K562 (cell line): ENCODE measurements at regions not wholly inside any gene's neighbourhood (a gene's known extent, or its start where the extent isn't known, plus 50 kb on each side); places are given as distances from the start of the nearest gene placed in this dataset.

ENCODE experiments used
- ATAC-seq: fragments of 200-7000 bp; cut with Tn5 transposase; 3 replicates; pipeline ENCODE4 v1.9.1; 2020; ENCODE audit warnings: moderate library complexity
- BruUV-seq: library from RNA; stranded (reverse); fragments of 400-500 nt; replicated peaks from 2 replicates; lab custom pipeline; 2021; lab: Mats Ljungman, UMichigan
- CTCF ChIA-PET: fragments of 300-600 bp; formaldehyde crosslinking; extraction: SDS; loops from one replicate; lab custom pipeline; 2021; ENCODE audit warnings: low intra/inter-chr PET ratio; lab: Yijun Ruan, JAX
- POLR2A ChIA-PET: fragments of 300-600, 350-650 bp; sonication (Branson Sonifier 250); formaldehyde crosslinking; extraction: SDS; loops from one replicate; lab custom pipeline; 2021; ENCODE audit warnings: antibody characterized with exemption, inconsistent platforms; lab: Yijun Ruan, JAX
- DNase-seq, 4 experiments: peaks; one replicate each; pipeline versions ENCODE4 v3.0.0 to v3.0.0-alpha.2; 2011 to 2018; ENCODE audit warnings: low spot score in 3 of 4, mixed read lengths in 3 of 4; ENCODE audit errors: extremely low read depth in 1 of 4
- FAIRE-seq: peaks from 2 replicates; lab custom pipeline; 2011; peaks lifted over from hg19 to GRCh38; lab: Jason Lieb, UNC
- H2AFZ ChIP-seq: 2 replicates; pipeline ENCODE4 v1.6.0; 2011; ENCODE audit warnings: low read depth, low read length, control low read depth, inconsistent platforms
- H3K27ac ChIP-seq: fragments of 200-600 bp; 3 replicates; pipeline ENCODE4 v1.8.0; 2011; ENCODE audit warnings: low read depth, mild to moderate bottlenecking, control low read depth, inconsistent platforms, low read length, moderate library complexity, mixed read lengths; ENCODE audit errors: extremely low read depth
- H3K27me3 ChIP-seq, 2 experiments: fragments of 300-600 bp in 1 of 2; 2 replicates in 1 of 2; 3 replicates in 1 of 2; pipeline versions ENCODE4 v1.6.0 to v1.8.0; 2011; ENCODE audit warnings: inconsistent platforms in 2 of 2, low read length in 2 of 2, mild to moderate bottlenecking in 1 of 2, mixed read lengths in 1 of 2, moderate library complexity in 1 of 2; ENCODE audit not compliant: control insufficient read depth in 2 of 2, insufficient read depth in 2 of 2
- H3K36me3 ChIP-seq: fragments of 300-600 bp; 3 replicates; pipeline ENCODE4 v1.8.0; 2011; ENCODE audit warnings: mild to moderate bottlenecking, low read length, inconsistent platforms; ENCODE audit not compliant: control insufficient read depth, insufficient read depth
- H3K4me1 ChIP-seq, 2 experiments: fragments of 200-600 bp in 1 of 2; replicated peaks in 1 of 2; 2 replicates in 1 of 2; 3 replicates in 1 of 2; pipeline versions ENCODE4 v1.5.1 to v1.8.0; 2011; ENCODE audit warnings: inconsistent platforms in 2 of 2, low read length in 2 of 2, mild to moderate bottlenecking in 1 of 2, mixed read lengths in 1 of 2, moderate library complexity in 1 of 2; ENCODE audit not compliant: control insufficient read depth in 2 of 2, insufficient read depth in 2 of 2
- H3K4me2 ChIP-seq: 2 replicates; pipeline ENCODE4 v1.6.1; 2011; ENCODE audit warnings: low read length, control low read depth, inconsistent platforms, mixed read lengths; ENCODE audit not compliant: insufficient read depth
- H3K4me3 ChIP-seq: fragments of 200-600 bp; sonication (generic), shearing (Covaris generic); 2 replicates; pipeline ENCODE4 v1.5.1; 2016; ENCODE audit warnings: control low read depth, inconsistent platforms
- H3K79me2 ChIP-seq: fragments of 200-600 bp; 3 replicates; pipeline ENCODE4 v1.8.0; 2011; ENCODE audit warnings: low read length, inconsistent platforms; ENCODE audit not compliant: control insufficient read depth, insufficient read depth
- H3K9ac ChIP-seq, 2 experiments: 2 replicates each; pipeline versions ENCODE4 v1.6.0 to v1.6.1; 2011; ENCODE audit warnings: low read depth in 2 of 2, low read length in 2 of 2, control low read depth in 1 of 2, inconsistent platforms in 1 of 2, mild to moderate bottlenecking in 1 of 2, mixed read lengths in 1 of 2; ENCODE audit not compliant: insufficient read depth in 1 of 2
- H3K9me1 ChIP-seq: one replicate; pipeline ENCODE4 v1.6.0; 2011; ENCODE audit warnings: inconsistent platforms, mild to moderate bottlenecking, low read length, moderate library complexity; ENCODE audit not compliant: control insufficient read depth, insufficient read depth
- H3K9me3 ChIP-seq: replicated peaks from 2 replicates; pipeline ENCODE4 v1.5.1; 2011; ENCODE audit warnings: low read depth, low read length, inconsistent platforms; ENCODE audit not compliant: control insufficient read depth, insufficient read depth
- H4K20me1 ChIP-seq: replicated peaks from 2 replicates; pipeline ENCODE4 v1.6.1; 2011; ENCODE audit warnings: low read length, inconsistent platforms, mixed read lengths; ENCODE audit not compliant: control insufficient read depth, insufficient read depth
- ATF7 ChIP-seq: fragments of 450-650 bp; IDR thresholded peaks from 2 replicates; pipeline ENCODE4 v1.7.1; 2014; ENCODE audit warnings: mild to moderate bottlenecking, moderate library complexity
- HSF4 ChIP-seq: fragments of 250-450 bp; sonication (Bioruptor Pico); IDR thresholded peaks from 2 replicates; pipeline ENCODE4 v2.1.2; 2022; ENCODE audit warnings: mild to moderate bottlenecking, moderate library complexity, borderline replicate concordance
- NFIC ChIP-seq: fragments of 450-650 bp; IDR thresholded peaks from 2 replicates; pipeline ENCODE4 v1.6.1; 2017; ENCODE audit warnings: mild to moderate bottlenecking, inconsistent platforms
- NFIX ChIP-seq: fragments of 250-450 bp; sonication (Bioruptor Pico); IDR thresholded peaks from 2 replicates; pipeline ENCODE4 v1.4.0; 2020; ENCODE audit warnings: low read depth, mild to moderate bottlenecking, moderate library complexity
- SAFB ChIP-seq: fragments of 200-400 bp; formaldehyde crosslinking; IDR thresholded peaks from 2 replicates; pipeline ENCODE4 v1.6.1; 2017; ENCODE audit warnings: low read depth, low read length, borderline replicate concordance
- ZNF143 ChIP-seq: sonication (generic); formaldehyde crosslinking; IDR thresholded peaks from 2 replicates; pipeline ENCODE4 v1.9.0; 2022; ENCODE audit warnings: mild to moderate bottlenecking, missing genetic modification reagents
- ZNF407 ChIP-seq: fragments of 450-650 bp; IDR thresholded peaks from 2 replicates; pipeline ENCODE4 v1.6.1; 2016; ENCODE audit warnings: low read depth
- WGBS: fragments of 100-300 bp; shearing (Covaris generic); methylation state at CpG from one replicate; pipeline ENCODE4 v1.1.6; 2016; ENCODE audit warnings: low coverage, mixed read lengths; ENCODE audit not compliant: insufficient coverage; ENCODE audit errors: missing lambda C conversion rate; 5-methylcytosine and 5-hydroxymethylcytosine counted together
- in situ Hi-C: fragments of 300-500 bp; cut with MboI; formaldehyde crosslinking; loops from 4 replicates; pipeline ENCODE4 v1.15.0; 2018; ENCODE audit warnings: inconsistent platforms, mixed read lengths
- intact Hi-C: fragments of 100-400 bp; cut with micrococcal nuclease; formaldehyde crosslinking; loops from 2 replicates; pipeline ENCODE4 v1.14.2; 2022

DNA sequence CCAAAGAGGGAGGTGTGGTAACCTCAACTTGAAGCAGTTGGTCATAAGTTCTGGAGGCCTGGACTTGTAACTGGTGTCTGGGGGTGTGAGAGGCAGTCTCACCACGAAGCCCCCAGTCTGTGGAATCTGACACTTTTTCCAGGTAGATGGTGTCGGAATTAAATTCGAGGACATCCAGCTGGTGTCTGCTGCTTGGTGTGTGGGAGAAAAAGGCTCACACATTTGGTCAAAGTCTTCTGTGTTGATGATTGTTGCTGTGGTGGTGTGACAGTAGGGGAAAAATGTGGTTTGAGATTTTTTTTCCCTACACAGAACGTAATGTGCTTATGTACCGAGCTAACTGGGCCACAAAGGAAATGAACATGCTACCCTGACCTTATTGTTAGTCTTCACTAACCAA, 251.9 kb downstream of the MAT2B start (continued):
- no peak for TF ChIP-seq ZNF407
- no peak for TF ChIP-seq ZNF143 (CRISPR knock-in tag)

DNA sequence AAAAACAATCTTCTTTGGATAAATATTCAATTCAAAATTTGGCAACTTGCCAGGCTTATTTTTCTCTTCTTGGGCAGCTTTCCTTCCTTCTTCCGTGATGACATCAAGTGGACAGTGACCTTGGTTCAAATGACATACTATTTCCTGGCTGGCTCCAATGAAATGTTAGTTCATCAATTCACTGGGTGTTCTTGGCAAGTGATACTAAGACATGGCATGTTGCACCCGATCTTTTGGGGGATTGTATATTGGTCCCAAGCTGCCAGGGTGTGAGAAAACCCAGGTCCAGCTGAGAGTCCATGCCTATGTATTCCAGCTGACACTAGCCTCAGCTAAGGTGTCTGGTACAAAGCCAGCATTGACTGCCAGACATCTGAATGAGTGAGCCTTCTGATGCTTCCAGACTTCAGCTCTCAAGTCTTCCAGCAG, 252.9 kb downstream of the MAT2B start:
- ATAC-seq (no peak), DNase-seq (no peak), FAIRE-seq (no peak)
- Histone ChIP-seq H3K4me3 (no peak overlapping the region), H3K9ac (no peak overlapping the region), H3K36me3 (no peaks in the 10 kb centered on the region), H3K27ac (no peak overlapping the region), H2AFZ (no peak overlapping the region), H3K4me2 (no peak overlapping the region), H4K20me1 (no peaks in the 10 kb centered on the region), H3K9me3 (no peaks in the 10 kb centered on the region), H3K4me1 (no peaks in the 10 kb centered on the region), H3K27me3 (no peaks in the 10 kb centered on the region), H3K79me2 (no peaks in the 10 kb centered on the region), H3K9me1 (no peaks in the 10 kb centered on the region)
- in situ Hi-C loops, result no loop called here
- TF ChIP-seq HSF4 (CRISPR knock-in tag) (no peak), SAFB (no peak), ATF7 (no peak), NFIX (CRISPR knock-in tag) (peak; percentile 96), NFIC (peak; percentile 92)
- no TSS peak for BruUV-seq
- ChIA-PET POLR2A (no interaction called here), CTCF (no interaction called here)
- 0% methylated on average over 2 of the region's 2 CpGs for whole genome bisulfite sequencing
- intact Hi-C loops, result no loop called here
